ENCODE measurements at regions not wholly inside any gene's neighbourhood (a gene's known extent, or its start where the extent isn't known, plus 50 kb on each side); places are given as distances from the start of the nearest gene placed in this dataset.

GRCh38 chr4:138802499-138802898, 213.1 kb upstream of the NOCT start:
- Histone ChIP-seq H3K4me3 (ENCODE audit: low read length) (no peak overlapping the region), H4K20me1 (ENCODE audit: control insufficient read depth, insufficient read depth, low read depth, low read length) (no peaks in the 10 kb centered on the region), H3K9me3 (ENCODE audit: control insufficient read depth, insufficient read depth, low read length) (no peaks in the 10 kb centered on the region), H3K79me2 (ENCODE audit: control insufficient read depth, low read length) (no peaks in the 10 kb centered on the region), H3K4me1 (ENCODE audit: control insufficient read depth, low read length) (no peaks in the 10 kb centered on the region), H3K9me2 (replicated peaks; ENCODE audit: control insufficient read depth, low read length) (no peaks in the 10 kb centered on the region), H3F3A (ENCODE audit: control insufficient read depth, insufficient read depth) (no peaks in the 10 kb centered on the region), H3K27ac (ENCODE audit: low read depth, low read length) (no peak overlapping the region), H3K36me3 (ENCODE audit: control insufficient read depth, low read length) (no peaks in the 10 kb centered on the region), H3K27me3 (ENCODE audit: control insufficient read depth, low read length) (no peaks in the 10 kb centered on the region), H3K4me2 (ENCODE audit: low read length) (no peak overlapping the region)
- TF ChIP-seq CTCF (IDR thresholded peaks at IDR 0.05; ENCODE audit: low read depth, low read length, poor library complexity, severe bottlenecking) (no peak), EZH2phosphoT487 (IDR thresholded peaks at IDR 0.05; ENCODE audit: borderline replicate concordance, low read length) (no peak)

GRCh38 chr4:138800421-138800820, 215.2 kb upstream of the NOCT start:
- Histone ChIP-seq H4K20me1 (ENCODE audit: control insufficient read depth, insufficient read depth, low read depth, low read length) (no peaks in the 10 kb centered on the region), H3K9me2 (replicated peaks; ENCODE audit: control insufficient read depth, low read length) (no peaks in the 10 kb centered on the region), H3F3A (ENCODE audit: control insufficient read depth, insufficient read depth) (no peaks in the 10 kb centered on the region), H3K79me2 (ENCODE audit: control insufficient read depth, low read length) (no peaks in the 10 kb centered on the region), H3K36me3 (ENCODE audit: control insufficient read depth, low read length) (no peaks in the 10 kb centered on the region), H3K4me1 (ENCODE audit: control insufficient read depth, low read length) (no peaks in the 10 kb centered on the region), H3K4me3 (ENCODE audit: low read length) (no peak overlapping the region), H3K27me3 (ENCODE audit: control insufficient read depth, low read length) (no peaks in the 10 kb centered on the region), H3K9me3 (ENCODE audit: control insufficient read depth, insufficient read depth, low read length) (no peaks in the 10 kb centered on the region), H3K27ac (ENCODE audit: low read depth, low read length) (no peak overlapping the region), H3K4me2 (ENCODE audit: low read length) (no peak overlapping the region)
- TF ChIP-seq CTCF (IDR thresholded peaks at IDR 0.05; ENCODE audit: low read depth, low read length, poor library complexity, severe bottlenecking) (no peak), EZH2phosphoT487 (IDR thresholded peaks at IDR 0.05; ENCODE audit: borderline replicate concordance, low read length) (no peak)

GRCh38 chr4:138798404-138798803, 217.2 kb upstream of the NOCT start:
- Histone ChIP-seq H3K9me2 (replicated peaks; ENCODE audit: control insufficient read depth, low read length) (no peaks in the 10 kb centered on the region), H3K4me3 (ENCODE audit: low read length) (no peak overlapping the region), H3K79me2 (ENCODE audit: control insufficient read depth, low read length) (no peaks in the 10 kb centered on the region), H3K27me3 (ENCODE audit: control insufficient read depth, low read length) (no peaks in the 10 kb centered on the region), H3K36me3 (ENCODE audit: control insufficient read depth, low read length) (no peaks in the 10 kb centered on the region), H4K20me1 (ENCODE audit: control insufficient read depth, insufficient read depth, low read depth, low read length) (no peaks in the 10 kb centered on the region), H3K9me3 (ENCODE audit: control insufficient read depth, insufficient read depth, low read length) (no peaks in the 10 kb centered on the region), H3K27ac (ENCODE audit: low read depth, low read length) (no peak overlapping the region), H3K4me1 (ENCODE audit: control insufficient read depth, low read length) (no peaks in the 10 kb centered on the region), H3F3A (ENCODE audit: control insufficient read depth, insufficient read depth) (no peaks in the 10 kb centered on the region), H3K4me2 (ENCODE audit: low read length) (no peak overlapping the region)
- no peak for TF ChIP-seq EZH2phosphoT487 (IDR thresholded peaks at IDR 0.05; ENCODE audit: borderline replicate concordance, low read length)
- no peak for TF ChIP-seq CTCF (IDR thresholded peaks at IDR 0.05; ENCODE audit: low read depth, low read length, poor library complexity, severe bottlenecking)

- Histone ChIP-seq H3K79me2 (ENCODE audit: control insufficient read depth, low read length) (no peaks in the 10 kb centered on the region), H3K4me1 (ENCODE audit: control insufficient read depth, low read length) (no peaks in the 10 kb centered on the region), H3F3A (ENCODE audit: control insufficient read depth, insufficient read depth) (no peaks in the 10 kb centered on the region), H3K27ac (ENCODE audit: low read depth, low read length) (no peak overlapping the region), H3K27me3 (ENCODE audit: control insufficient read depth, low read length) (no peaks in the 10 kb centered on the region), H3K9me2 (replicated peaks; ENCODE audit: control insufficient read depth, low read length) (no peaks in the 10 kb centered on the region), H4K20me1 (ENCODE audit: control insufficient read depth, insufficient read depth, low read depth, low read length) (no peaks in the 10 kb centered on the region), H3K9me3 (ENCODE audit: control insufficient read depth, insufficient read depth, low read length) (no peaks in the 10 kb centered on the region), H3K4me3 (ENCODE audit: low read length) (no peak overlapping the region), H3K36me3 (ENCODE audit: control insufficient read depth, low read length) (no peaks in the 10 kb centered on the region), H3K4me2 (ENCODE audit: low read length) (no peak overlapping the region)
- TF ChIP-seq CTCF (IDR thresholded peaks at IDR 0.05; ENCODE audit: low read depth, low read length, poor library complexity, severe bottlenecking) (no peak), EZH2phosphoT487 (IDR thresholded peaks at IDR 0.05; ENCODE audit: borderline replicate concordance, low read length) (no peak)
Observed at GRCh38 chr4:138797646-138798045, 217.9 kb upstream of the NOCT start.

All from DOHH2 (cell line).